K562 (cell line): ENCODE measurements at regions not wholly inside any gene's neighbourhood (a gene's known extent, or its start where the extent isn't known, plus 50 kb on each side); places are given as distances from the start of the nearest gene placed in this dataset.

Experiments used
- ARID2 ChIP-seq: fragments of 450-650 bp; IDR thresholded peaks from 2 replicates; pipeline ENCODE4 v1.6.1; 2017; ENCODE audit warnings: antibody characterized with exemption, mild to moderate bottlenecking
- BRCA1 ChIP-seq, 2 experiments: fragments of 450-650 bp in 1 of 2; sonication (generic) in 1 of 2; formaldehyde crosslinking in 1 of 2; IDR thresholded peaks; 2 replicates each; pipeline versions ENCODE4 v1.5.0 to v1.6.1; 2017 to 2020; ENCODE audit warnings: mild to moderate bottlenecking in 1 of 2, missing genetic modification reagents in 1 of 2
- BRF2 ChIP-seq: IDR thresholded peaks from 3 replicates; pipeline ENCODE4 v1.6.1; 2011; ENCODE audit warnings: borderline replicate concordance, mild to moderate bottlenecking; ENCODE audit not compliant: insufficient read length, insufficient read depth
- CUX1 ChIP-seq: fragments of 200-800 bp; sonication (Bioruptor generic); IDR thresholded peaks from 2 replicates; pipeline ENCODE4 v1.6.1; 2016; ENCODE audit warnings: missing genetic modification characterization, missing compliant biosample characterization
- E2F5 ChIP-seq: sonication (generic); formaldehyde crosslinking; IDR thresholded peaks from 2 replicates; pipeline ENCODE4 v1.8.0; 2022; ENCODE audit warnings: mild to moderate bottlenecking, missing genetic modification reagents
- EHMT2 ChIP-seq: fragments of 450-650 bp; IDR thresholded peaks from 2 replicates; pipeline ENCODE4 v1.6.1; 2018; ENCODE audit warnings: antibody characterized with exemption
- HOMEZ ChIP-seq: fragments of 250-450 bp; sonication (Bioruptor Pico); IDR thresholded peaks from 2 replicates; pipeline ENCODE4 v1.4.0; 2020; ENCODE audit warnings: mild to moderate bottlenecking, moderate library complexity
- NCOA4 ChIP-seq: fragments of 450-650 bp; IDR thresholded peaks from 2 replicates; pipeline ENCODE4 v1.6.1; 2018; ENCODE audit warnings: mild to moderate bottlenecking; ENCODE audit not compliant: partially characterized antibody
- POLR2A ChIP-seq: fragments of 450-650 bp; conservative IDR thresholded peaks from 2 replicates; pipeline ENCODE4 v1.6.1; 2016
- PREB ChIP-seq: sonication (generic); formaldehyde crosslinking; IDR thresholded peaks from 2 replicates; pipeline ENCODE4 v1.8.1; 2023; ENCODE audit warnings: mild to moderate bottlenecking, missing genetic modification reagents
- TAF1 ChIP-seq: IDR thresholded peaks from 2 replicates; pipeline ENCODE4 v1.6.1; 2011; ENCODE audit warnings: mild to moderate bottlenecking, low read length, moderate library complexity; ENCODE audit not compliant: insufficient read depth, control insufficient read depth, severe bottlenecking; ENCODE audit errors: extremely low read depth
- TRIM24 ChIP-seq, 2 experiments: fragments of 450-650 bp; IDR thresholded peaks; 2 replicates each; pipeline ENCODE4 v1.6.1; 2016
- VEZF1 ChIP-seq: fragments of 200-800 bp; sonication (Bioruptor generic); IDR thresholded peaks from 2 replicates; pipeline ENCODE4 v1.6.1; 2017; ENCODE audit warnings: missing genetic modification characterization, missing compliant biosample characterization

GRCh38 chr1:212558693-212559480, 49.7 kb upstream of the ATF3 start (continued):
- TF ChIP-seq CUX1 (CRISPR knock-in tag) (no peak), HOMEZ (CRISPR knock-in tag) (no peak), EHMT2 (peak; percentile 25; the same call in 1 of the 2 replicates), VEZF1 (CRISPR knock-in tag) (peak; percentile 94), POLR2A (peak; percentile 81), TRIM24 (IDR thresholded peaks at IDR 0.05) (peak; percentile 16 to 40; a peak in 2 of 4 replicates), NCOA4 (no peak), PREB (CRISPR knock-in tag) (0 out of 2 replicates have a peak, but pooled peaks have one; percentile 49), ARID2 (no peak), BRCA1 (IDR thresholded peaks at IDR 0.05) (no peak), BRCA1 (CRISPR knock-in tag; IDR thresholded peaks at IDR 0.05) (no peak), E2F5 (no peak), TAF1 (peak; percentile 66), BRF2 (no peak)
